NCI-H1694 treated with DMSO at 0.1 percent for 48 hours (cell line): ENCODE measurements at regions not wholly inside any gene's neighbourhood (a gene's known extent, or its start where the extent isn't known, plus 50 kb on each side); places are given as distances from the start of the nearest gene placed in this dataset.
"Not testable (repeated sequence)": the region's sequence is repeated elsewhere in the genome, so short reads cannot be mapped to it uniquely, and the experiment has no call there.

Source experiments
- DNase-seq: peaks from one replicate; lab custom pipeline; 2025; lab: John Stamatoyannopoulos, UW

DNA sequence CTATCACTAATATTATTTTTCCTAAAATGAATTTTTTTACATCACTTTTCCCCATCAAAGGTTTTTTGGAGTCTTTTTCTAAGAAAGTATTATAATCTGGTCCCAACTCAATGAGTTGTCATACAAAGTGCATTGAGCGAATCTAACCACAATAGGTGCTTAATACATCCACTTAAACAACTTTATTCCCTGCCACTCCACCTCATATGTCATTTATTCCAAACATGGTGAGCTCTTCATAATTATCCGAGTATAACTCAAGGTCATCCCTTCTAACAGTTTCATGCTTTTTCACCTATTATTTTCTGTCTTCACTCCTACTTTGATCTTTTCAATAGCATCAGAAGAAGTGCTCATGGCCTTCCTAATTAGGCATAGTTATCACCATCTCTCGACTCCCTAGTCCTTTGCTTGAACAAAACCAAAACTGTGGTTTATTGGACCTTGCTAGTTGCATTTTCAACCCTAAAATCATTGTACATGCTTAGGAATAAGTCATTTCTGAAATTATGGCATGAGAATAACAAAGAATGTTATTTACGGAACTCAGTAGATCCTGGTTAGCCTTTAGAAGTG is 754.7 kb upstream of the CTNND2 start:
- no peak for DNase-seq

- DNase-seq: not testable (repeated sequence)
These were observed 753.7 kb upstream of the CTNND2 start for GRCh38 chr5:12657914-12658474.

- DNase-seq: no peak
These were observed 751.4 kb upstream of the CTNND2 start for GRCh38 chr5:12655675-12656074.

GRCh38 chr5:12652201-12652600 is 748.0 kb upstream of the CTNND2 start:
- no peak for DNase-seq

- no peak for DNase-seq
These were observed 744.3 kb upstream of the CTNND2 start for GRCh38 chr5:12648558-12648957.

- DNase-seq: no peak
These were observed 743.4 kb upstream of the CTNND2 start for GRCh38 chr5:12647613-12648012.

DNA sequence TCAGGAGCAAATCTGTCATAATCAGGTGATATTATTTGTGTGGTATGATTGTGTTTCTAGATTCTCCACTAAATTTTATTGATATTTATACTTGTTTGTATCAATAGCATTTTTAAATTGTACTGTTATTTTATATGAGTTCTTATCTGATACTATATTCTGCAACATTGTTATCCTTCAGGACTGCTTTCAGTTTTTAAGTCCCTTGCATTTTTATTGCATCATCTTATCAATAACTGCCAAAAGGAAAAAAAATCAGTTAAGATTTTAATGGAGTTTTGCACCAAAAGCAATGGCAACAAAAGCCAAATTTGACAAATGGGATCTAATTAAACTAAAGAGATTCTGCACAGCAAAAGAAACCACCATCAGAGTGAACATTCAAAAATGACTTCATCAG is 741.3 kb upstream of the CTNND2 start:
- DNase-seq: no peak

DNA sequence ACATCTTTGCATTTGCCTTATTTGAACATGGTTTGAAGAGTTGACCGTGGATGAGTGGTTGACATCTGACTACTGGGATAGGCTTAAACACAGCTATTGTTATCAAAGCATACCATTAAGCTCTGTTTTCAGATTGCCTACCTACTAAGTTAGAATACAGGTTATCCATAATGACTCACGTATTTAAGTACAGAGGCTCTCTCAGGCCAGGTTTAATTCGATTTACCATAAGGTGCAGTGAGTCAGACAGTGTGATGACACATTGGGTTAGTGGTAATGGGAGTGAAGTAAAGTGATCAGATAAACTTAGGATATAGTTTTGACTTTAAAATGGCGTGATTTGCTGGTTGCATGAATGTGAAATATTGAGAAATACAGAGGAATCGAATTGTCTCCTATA is 732.0 kb upstream of the CTNND2 start:
- DNase-seq: no peak

GRCh38 chr5:12626556-12626955 is 722.3 kb upstream of the CTNND2 start:
- no peak for DNase-seq

GRCh38 chr5:12625667-12626263 is 721.5 kb upstream of the CTNND2 start:
- no peak for DNase-seq

DNA sequence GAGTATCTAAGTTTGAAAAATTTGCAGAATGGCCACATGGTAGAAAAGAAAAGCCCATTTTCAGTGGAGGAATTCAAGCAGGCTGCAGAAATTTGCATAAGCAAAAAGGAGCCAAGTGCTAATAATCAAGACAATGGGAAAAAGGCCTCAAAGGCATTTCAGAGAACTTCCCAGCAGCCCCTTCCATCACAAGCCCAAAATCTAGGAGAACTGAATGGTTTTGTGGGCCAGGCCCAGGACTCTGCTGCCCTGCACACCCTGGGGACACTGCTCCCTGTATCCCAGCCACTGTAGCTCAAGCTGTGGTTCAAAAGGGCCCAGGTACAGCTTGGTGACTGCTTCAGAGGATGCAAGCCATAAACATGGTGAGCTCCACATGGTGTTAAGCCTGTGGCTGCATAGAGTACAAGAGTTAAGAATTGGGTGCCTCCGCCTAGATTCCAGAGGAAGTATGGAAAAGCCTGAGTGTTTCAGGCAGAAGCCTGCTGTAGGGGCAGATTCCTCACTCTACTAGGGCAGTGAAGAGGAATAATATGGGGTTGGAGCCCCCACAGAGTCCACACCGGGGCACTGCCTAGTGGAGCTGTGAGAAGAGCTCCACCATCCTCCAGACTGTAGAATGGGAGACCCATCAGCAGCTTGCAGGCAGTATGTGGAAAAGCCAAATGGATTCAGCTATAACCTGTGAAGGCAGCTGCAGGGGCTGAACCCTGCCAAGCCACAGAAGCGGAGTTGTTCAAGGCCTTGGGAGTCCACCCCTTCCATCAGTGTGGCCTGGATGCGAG is 720.7 kb upstream of the CTNND2 start:
- DNase-seq: no peak

DNA sequence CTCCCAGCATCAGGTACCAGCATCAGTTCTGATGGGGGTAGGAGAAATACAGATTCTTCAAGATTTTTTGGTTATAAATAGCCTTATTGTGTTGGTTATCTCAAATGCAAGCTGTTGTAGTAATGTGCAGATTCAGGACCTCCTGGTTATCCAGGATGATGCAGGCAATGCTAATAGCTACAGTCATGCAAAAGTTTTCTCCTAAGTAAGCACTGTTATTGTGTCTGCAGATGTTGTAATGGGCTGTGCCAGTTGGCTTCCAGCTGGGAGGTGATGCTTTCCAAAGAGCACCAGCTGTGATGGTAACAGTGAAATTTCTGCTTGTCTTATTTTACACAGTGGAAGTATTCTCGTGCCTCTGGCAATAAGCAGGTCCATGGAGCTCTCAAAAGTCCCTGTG is 719.2 kb upstream of the CTNND2 start:
- DNase-seq: no peak

DNA sequence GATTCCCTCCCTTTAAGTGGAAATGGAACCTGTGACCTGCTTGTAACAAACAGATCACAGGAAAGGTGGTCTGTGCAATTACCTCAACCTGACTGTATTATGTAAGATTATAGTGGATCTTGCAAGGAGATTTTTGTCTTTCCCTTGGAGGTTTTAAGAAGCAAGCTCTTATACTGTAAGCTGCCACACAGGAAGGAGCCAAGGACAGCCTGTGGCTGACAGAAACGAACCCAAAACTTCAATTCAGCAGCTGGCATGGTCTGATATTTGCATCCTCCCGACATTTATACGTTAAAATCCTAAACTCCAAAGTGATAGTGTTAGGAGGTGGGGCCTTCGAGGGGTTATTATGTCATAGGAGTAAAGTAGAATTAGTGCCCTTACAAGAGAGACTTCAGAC is 711.8 kb upstream of the CTNND2 start:
- no peak for DNase-seq

DNA sequence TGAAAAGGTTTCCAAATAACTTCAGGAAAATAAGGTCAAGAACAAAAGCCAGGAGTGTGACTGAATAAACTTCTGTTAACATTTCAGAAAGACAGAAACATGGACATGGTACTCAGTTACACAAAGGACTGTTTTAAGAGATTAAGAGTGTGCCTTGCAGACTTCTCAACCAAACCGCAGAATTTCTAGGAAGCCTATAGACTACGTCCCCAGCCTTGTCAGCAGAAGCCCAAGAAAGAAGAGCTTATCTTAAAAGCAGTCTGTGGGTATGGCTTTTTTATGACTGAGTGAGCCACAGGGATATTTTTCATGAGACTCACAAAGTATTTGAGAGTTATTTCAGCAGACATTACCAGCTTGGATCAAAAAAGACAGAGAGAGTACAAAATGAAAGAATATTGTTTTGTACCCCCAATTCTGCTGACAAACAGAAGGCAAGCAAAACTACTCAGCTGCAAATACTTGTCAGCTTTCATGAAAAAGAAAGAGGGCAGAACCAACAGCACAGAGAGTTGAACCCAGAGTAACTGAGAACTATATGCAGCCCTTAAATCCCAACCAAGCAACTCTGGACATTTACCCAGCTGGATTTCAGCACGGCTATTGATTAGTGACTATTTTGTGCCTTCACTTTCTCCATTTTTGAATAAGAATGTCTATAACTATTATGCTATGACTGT is 711.0 kb upstream of the CTNND2 start:
- no peak for DNase-seq

DNA sequence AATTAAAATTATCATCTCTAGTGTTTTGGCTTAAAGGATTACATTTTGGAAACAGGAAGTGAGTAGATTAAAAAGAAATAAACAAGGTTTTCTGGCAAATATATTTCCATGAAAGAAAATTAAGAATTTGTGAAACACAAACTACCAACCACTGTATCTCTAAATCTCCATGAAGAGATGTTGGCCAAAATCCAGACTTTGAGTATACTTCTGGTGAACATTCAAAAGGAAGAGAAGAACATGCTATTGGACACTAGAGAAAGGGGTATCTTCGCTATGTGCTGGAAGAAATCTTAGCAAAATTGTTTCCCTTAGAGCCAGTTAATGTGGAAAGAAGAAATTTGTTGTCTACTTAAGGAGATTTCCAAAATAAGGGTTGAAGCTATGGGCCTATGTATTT is 710.4 kb upstream of the CTNND2 start:
- DNase-seq: no peak

GRCh38 chr5:12611132-12611531 is 706.9 kb upstream of the CTNND2 start:
- no peak for DNase-seq

DNA sequence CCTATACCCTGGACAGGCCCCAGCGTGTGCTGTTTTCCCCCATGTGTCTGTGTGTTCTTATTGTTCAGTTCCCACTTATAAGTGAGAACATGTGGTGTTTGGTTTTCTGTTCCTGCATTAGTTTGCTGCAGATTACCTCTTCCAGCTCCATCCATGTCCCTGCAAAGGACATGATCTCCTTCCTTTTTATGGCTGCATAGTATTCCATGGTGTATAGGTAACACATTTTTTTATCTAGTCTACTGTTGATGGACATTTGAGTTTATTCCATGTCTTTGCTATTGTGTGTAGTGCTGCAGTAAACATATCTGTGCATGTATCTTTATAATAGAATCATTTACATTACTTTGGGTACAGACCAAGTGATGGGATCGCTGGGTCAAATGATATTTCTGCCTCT is 703.6 kb upstream of the CTNND2 start:
- DNase-seq: not testable (repeated sequence)

- DNase-seq: no peak
These were observed 688.0 kb upstream of the CTNND2 start for GRCh38 chr5:12592228-12592627.

DNA sequence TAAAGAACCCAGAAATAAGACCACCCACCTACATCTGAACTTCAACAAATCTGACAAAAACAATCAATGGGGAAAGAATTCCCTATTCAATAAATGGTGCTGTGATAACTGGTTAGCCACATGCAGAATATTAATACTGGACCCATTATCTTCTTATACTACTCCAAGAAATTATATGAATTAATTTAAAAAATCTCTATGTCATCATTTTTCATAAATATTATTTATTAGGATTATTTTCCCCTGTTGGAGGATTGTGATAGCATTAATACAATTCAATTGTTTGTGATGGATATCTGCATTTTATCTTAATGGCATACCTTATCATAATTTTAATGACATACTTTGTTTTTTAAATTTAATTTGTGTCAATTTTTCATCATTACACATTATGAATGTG is 682.2 kb upstream of the CTNND2 start:
- DNase-seq: no peak

DNA sequence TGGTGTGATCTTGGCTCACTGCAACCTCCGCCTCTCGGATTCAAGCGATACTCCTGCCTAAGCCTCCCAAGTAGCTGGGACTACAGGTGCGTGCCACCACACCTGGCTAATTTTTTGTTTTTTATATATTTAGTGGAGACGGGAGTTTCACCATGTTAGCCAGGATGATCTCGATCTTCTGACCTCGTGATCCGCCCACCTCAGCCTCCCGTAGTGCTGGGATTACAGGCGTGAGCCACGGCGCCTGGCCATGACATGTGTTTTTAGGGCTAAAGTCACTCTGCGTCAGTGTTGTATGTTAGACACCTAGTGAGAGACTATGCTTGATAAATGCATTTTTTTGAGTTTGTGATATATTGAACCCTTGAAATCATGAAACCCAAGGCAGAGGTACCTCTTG is 674.6 kb upstream of the CTNND2 start:
- DNase-seq: not testable (repeated sequence)

DNA sequence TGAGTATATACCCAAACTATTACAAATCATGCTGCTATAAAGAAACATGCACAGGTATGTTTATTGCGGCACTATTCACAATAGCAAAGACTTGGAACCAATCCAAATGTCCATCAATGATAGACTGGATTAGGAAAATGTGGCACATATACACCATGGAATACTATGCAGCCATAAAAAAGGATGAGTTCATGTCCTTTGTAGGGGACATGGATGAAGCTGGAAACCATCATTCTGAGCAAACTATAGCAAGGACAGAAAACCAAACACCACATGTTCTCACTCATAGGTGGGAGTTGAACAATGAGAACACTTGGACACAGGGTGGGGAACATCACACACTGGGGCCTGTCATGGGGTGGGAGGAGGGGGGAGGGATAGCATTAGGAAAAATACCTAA is 672.7 kb upstream of the CTNND2 start:
- not testable (repeated sequence) for DNase-seq

DNA sequence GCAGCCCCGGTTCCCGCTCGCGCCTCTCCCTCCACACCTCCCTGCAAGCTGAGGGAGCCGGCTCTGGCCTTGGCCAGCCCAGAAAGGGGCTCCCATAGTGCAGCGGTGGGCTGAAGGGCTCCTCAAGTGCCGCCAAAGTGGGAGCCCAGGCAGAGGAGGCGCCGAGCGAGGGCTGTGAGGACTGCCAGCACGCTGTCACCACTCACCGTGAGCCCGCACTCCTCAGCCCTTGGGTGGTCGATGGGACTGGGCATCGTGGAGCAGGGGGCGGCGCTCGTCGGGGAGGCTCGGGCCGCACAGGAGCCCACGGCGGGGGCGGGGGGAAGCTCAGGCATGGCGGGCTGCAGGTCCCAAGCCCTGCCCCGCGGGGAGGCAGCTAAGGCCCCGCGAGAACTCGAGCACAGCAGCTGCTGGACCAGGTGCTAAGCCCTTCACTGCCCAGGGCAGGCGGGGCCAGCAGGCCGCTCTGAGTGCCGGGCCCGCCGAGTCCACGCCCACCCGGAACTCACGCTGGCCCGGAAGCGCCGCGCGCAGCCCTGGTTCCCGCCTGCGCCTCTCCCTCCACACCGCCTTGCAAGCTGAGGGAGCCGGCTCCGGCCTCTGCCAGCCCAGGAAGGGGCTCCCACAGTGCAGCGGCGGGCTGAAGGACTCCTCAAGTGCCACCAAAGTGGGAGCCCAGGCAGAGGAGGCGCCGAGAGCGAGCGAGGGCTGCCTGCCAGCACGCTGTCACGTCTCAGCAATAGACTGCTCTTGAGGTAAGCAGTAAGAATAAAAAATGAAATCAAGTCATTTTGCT is 670.2 kb upstream of the CTNND2 start:
- DNase-seq: peak; percentile 62
